HG03159 (cell line): ENCODE measurements at regions not wholly inside any gene's neighbourhood (a gene's known extent, or its start where the extent isn't known, plus 50 kb on each side); places are given as distances from the start of the nearest gene placed in this dataset.
"Not testable (repeated sequence)": the region's sequence is repeated elsewhere in the genome, so short reads cannot be mapped to it uniquely, and the experiment has no call there.

Experiments
- ATAC-seq: cut with Tn5 transposase; IDR thresholded peaks from one replicate; pipeline ENCODE4 v1.9.1; 2021; ENCODE audit warnings: mild to moderate bottlenecking, moderate library complexity; ENCODE audit not compliant: unreplicated experiment

GRCh38 chr4:126853715-126854114 is 779.0 kb upstream of the INTU start:
- ATAC-seq, result peak; percentile 74

GRCh38 chr4:126856906-126857305 is 775.9 kb upstream of the INTU start:
- ATAC-seq, result no peak

GRCh38 chr4:126859314-126859713 is 773.4 kb upstream of the INTU start:
- no peak for ATAC-seq

GRCh38 chr4:126859872-126860271 is 772.9 kb upstream of the INTU start:
- no peak for ATAC-seq

GRCh38 chr4:126860308-126860707 is 772.4 kb upstream of the INTU start:
- ATAC-seq, result no peak

GRCh38 chr4:126869967-126870366 is 762.8 kb upstream of the INTU start:
- no peak for ATAC-seq

- no peak for ATAC-seq
Measured at GRCh38 chr4:126871810-126872209, 760.9 kb upstream of the INTU start.

- ATAC-seq, result no peak
Measured at GRCh38 chr4:126874533-126874932, 758.2 kb upstream of the INTU start.

- no peak for ATAC-seq
Measured at GRCh38 chr4:126888968-126889367, 743.8 kb upstream of the INTU start.

GRCh38 chr4:126890383-126890782 is 742.4 kb upstream of the INTU start:
- no peak for ATAC-seq

GRCh38 chr4:126890994-126891393 is 741.8 kb upstream of the INTU start:
- ATAC-seq, result no peak

GRCh38 chr4:126894963-126895362 is 737.8 kb upstream of the INTU start:
- ATAC-seq, result no peak

GRCh38 chr4:126895988-126896570 is 736.7 kb upstream of the INTU start:
- no peak for ATAC-seq

- no peak for ATAC-seq
Measured at GRCh38 chr4:126897038-126897437, 735.7 kb upstream of the INTU start.

- no peak for ATAC-seq
Measured at GRCh38 chr4:126898815-126899214, 733.9 kb upstream of the INTU start.

- ATAC-seq, result no peak
Measured at GRCh38 chr4:126899331-126899801, 733.4 kb upstream of the INTU start.

GRCh38 chr4:126906466-126906865 is 726.3 kb upstream of the INTU start:
- ATAC-seq, result no peak

GRCh38 chr4:126907389-126907788 is 725.4 kb upstream of the INTU start:
- no peak for ATAC-seq

- ATAC-seq, result no peak
Measured at GRCh38 chr4:126916049-126916625, 716.6 kb upstream of the INTU start.

GRCh38 chr4:126916626-126917140 is 716.1 kb upstream of the INTU start:
- ATAC-seq, result no peak

GRCh38 chr4:126922328-126922938 is 710.3 kb upstream of the INTU start:
- not testable (repeated sequence) for ATAC-seq

- ATAC-seq, result no peak
Measured at GRCh38 chr4:126924237-126924636, 708.5 kb upstream of the INTU start.
